HUES48 (cell line): ENCODE measurements at regions not wholly inside any gene's neighbourhood (a gene's known extent, or its start where the extent isn't known, plus 50 kb on each side); places are given as distances from the start of the nearest gene placed in this dataset.

ENCODE experiments used
- H3K27ac ChIP-seq: one replicate; pipeline ENCODE4 v1.7.0; 2013; ENCODE audit warnings: low read depth, low read length, inconsistent platforms
- H3K27me3 ChIP-seq: 2 replicates; pipeline ENCODE4 v1.6.1; 2013; ENCODE audit warnings: mild to moderate bottlenecking, low read length; ENCODE audit not compliant: control insufficient read depth, insufficient read depth
- H3K36me3 ChIP-seq: 2 replicates; pipeline ENCODE4 v1.6.1; 2013; ENCODE audit warnings: low read length; ENCODE audit not compliant: control insufficient read depth, insufficient read depth
- H3K4me1 ChIP-seq: 2 replicates; pipeline ENCODE4 v1.6.1; 2013; ENCODE audit warnings: mild to moderate bottlenecking, low read length; ENCODE audit not compliant: control insufficient read depth, insufficient read depth
- H3K4me3 ChIP-seq: 2 replicates; pipeline ENCODE4 v1.5.1; 2013; ENCODE audit warnings: mild to moderate bottlenecking, low read depth, low read length
- H3K9ac ChIP-seq: 2 replicates; pipeline ENCODE4 v1.6.1; 2013; ENCODE audit warnings: mild to moderate bottlenecking, low read depth, low read length, moderate library complexity
- H3K9me3 ChIP-seq: 2 replicates; pipeline ENCODE4 v1.6.1; 2013; ENCODE audit warnings: low read length; ENCODE audit not compliant: control insufficient read depth, insufficient read depth

DNA sequence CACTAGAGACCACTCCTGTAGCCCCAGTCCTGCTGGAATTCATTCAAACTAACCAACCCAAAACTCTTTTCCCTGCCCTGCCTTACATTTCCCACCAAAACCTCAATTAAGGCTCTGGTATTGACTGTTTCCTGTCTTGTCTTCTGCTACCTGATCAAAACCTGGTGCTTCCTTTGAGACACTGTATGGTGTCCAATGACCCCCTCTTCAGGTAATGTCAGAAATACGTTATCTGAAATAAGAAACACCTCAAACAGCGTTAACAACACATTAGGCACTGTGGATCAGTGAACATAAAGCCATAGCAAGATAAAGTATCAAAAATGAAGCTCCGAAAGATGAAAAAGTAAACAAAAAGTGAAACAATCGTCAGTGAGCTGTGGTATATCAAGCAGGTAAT is 343.2 kb upstream of the ZP4 start:
- Histone ChIP-seq H3K4me3 (no peak overlapping the region), H3K4me1 (no peaks in the 10 kb centered on the region), H3K36me3 (no peaks in the 10 kb centered on the region), H3K27me3 (no peaks in the 10 kb centered on the region), H3K9me3 (no peaks in the 10 kb centered on the region), H3K27ac (no peak overlapping the region), H3K9ac (no peak overlapping the region)

DNA sequence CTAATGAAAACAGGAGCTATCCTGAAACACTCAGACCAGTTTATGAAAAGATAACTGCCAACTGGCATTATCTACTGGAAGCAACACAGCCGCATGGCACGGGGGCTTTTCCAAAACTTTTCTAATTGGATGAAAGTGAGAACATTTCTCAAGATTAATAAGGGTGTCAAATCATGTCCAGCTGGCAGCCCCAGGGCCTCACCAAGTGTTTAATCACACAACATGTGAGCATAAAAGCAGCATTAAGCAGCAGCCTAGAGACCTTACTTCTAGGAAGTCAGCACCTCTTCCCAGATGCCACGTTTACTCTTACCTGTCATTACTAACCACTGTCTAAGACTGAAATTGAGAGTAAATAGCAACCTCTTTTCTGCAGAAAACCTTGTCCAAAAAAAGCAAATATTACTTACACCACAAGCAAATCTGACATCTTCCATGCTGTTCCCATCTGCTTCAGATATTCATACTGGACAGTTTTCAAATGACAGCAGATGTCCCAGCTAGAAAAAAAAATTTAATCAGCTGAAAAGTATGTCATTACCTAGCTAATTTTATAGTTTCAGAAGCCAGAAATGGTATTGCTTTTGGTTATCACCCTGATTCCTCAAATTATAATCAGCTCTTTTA is 341.5 kb upstream of the ZP4 start:
- H3K9ac ChIP-seq = no peak overlapping the region

DNA sequence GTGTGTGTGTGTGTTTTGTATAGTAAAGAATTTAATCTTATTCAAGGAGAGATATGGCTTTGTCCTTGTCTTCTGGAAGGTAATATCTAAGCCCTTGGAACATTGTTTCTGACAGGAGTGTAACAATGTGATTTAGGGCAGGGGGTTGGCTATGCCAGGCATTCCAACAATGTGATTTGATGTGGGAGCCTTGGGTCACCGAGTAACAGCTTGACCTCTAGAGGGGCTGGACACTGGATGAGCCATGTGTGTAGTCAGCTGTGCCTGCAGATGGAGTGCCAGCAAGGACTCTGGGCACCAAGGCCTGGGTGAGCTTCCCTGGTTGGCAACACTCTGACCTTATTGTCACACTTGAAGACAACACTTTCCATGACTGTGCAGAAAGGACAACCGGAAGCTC is 336.1 kb upstream of the ZP4 start:
- Histone ChIP-seq H3K4me3 (no peak overlapping the region), H3K9ac (no peak overlapping the region), H3K27ac (no peak overlapping the region), H3K36me3 (no peaks in the 10 kb centered on the region), H3K4me1 (peaks cover 6% of the 10 kb centered on the region; the same call in 1 of the 2 replicates), H3K27me3 (no peaks in the 10 kb centered on the region), H3K9me3 (peaks cover 12% of the 10 kb centered on the region)

More for the DNA sequence above, 341.5 kb upstream of the ZP4 start:
- Histone ChIP-seq H3K9me3 (no peaks in the 10 kb centered on the region), H3K27me3 (no peaks in the 10 kb centered on the region), H3K27ac (no peak overlapping the region), H3K4me3 (no peak overlapping the region), H3K4me1 (no peaks in the 10 kb centered on the region), H3K36me3 (no peaks in the 10 kb centered on the region)

DNA sequence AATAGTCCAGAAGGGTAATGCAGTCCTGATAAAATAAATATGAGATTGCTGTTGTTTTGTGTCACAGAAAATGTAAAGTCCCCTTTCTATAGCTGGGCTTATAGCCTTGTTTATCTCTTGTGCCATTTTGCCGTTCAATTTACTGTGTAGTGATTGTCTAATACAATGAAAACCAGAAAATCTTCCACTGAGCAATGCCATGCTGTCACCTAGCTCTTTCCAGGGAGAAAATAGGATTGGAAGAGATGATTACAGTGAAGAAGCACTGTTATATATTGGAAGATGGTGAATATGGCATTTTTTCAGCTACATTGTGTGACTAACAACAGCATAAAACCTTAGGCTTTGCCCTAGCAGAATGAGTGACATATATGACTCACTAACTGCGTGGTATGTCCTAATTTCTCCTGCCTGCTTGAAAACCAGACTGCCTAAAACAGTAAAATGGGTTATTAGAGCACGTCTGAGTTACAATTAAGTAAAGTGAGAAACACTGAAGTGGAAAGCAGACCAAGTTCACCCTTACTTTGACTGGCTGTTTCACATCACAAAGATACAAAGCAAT is 332.4 kb upstream of the ZP4 start:
- Histone ChIP-seq H3K9me3 (peaks cover 12% of the 10 kb centered on the region), H3K9ac (no peak overlapping the region), H3K4me1 (peaks cover 6% of the 10 kb centered on the region; the same call in 1 of the 2 replicates)

DNA sequence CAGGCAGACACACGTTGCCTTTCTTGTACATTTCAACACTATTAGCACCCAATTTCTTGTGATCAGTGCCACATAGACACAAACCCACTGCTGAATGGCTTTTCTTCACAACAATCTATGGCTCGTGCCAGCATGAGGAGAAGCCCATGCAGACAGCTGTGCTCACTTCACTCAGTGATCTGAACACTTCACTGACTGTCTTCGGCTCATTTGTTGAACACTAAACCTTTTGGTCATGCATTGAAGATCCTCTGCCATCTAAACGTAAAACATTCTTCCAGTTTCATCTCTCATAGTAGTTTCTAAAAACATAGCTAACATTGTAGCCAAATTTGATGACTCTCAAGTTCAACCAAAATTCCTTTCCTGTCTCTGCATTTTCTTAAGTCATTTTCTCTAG is 331.0 kb upstream of the ZP4 start:
- Histone ChIP-seq H3K4me3 (no peak overlapping the region), H3K9ac (no peak overlapping the region), H3K36me3 (no peaks in the 10 kb centered on the region), H3K27ac (no peak overlapping the region), H3K9me3 (peaks cover 12% of the 10 kb centered on the region), H3K4me1 (peaks cover 6% of the 10 kb centered on the region; the same call in 1 of the 2 replicates), H3K27me3 (no peaks in the 10 kb centered on the region)

More for the DNA sequence above, 332.4 kb upstream of the ZP4 start:
- no peak overlapping the region for H3K4me3 ChIP-seq
- H3K36me3 ChIP-seq = no peaks in the 10 kb centered on the region
- no peaks in the 10 kb centered on the region for H3K27me3 ChIP-seq
- H3K27ac ChIP-seq = no peak overlapping the region

DNA sequence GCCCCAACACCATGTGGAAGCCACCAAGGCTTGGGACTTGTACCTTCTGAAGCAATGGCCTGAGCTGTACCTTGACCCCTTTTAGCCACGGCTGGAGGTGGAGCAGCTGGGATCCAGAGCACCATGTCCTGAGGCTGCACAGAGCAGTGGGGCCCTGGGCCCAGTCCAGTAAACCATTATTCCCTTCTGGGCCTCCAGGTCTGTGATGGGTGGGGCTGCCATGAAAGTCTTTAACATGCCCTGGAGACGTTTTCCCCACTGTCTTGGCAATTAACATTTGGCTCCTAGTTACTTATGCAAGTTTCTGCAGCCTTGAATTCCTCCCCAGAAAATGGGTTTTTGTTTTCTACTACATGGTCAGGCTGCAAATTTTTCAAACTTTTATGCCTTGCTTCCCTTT is 323.7 kb upstream of the ZP4 start:
- H3K9me3 ChIP-seq = peaks cover 14% of the 10 kb centered on the region
- no peak overlapping the region for H3K4me3 ChIP-seq
- H3K27me3 ChIP-seq = no peaks in the 10 kb centered on the region
- H3K36me3 ChIP-seq = no peaks in the 10 kb centered on the region
- H3K9ac ChIP-seq = no peak overlapping the region
- H3K27ac ChIP-seq = no peak overlapping the region
- no peaks in the 10 kb centered on the region for H3K4me1 ChIP-seq

DNA sequence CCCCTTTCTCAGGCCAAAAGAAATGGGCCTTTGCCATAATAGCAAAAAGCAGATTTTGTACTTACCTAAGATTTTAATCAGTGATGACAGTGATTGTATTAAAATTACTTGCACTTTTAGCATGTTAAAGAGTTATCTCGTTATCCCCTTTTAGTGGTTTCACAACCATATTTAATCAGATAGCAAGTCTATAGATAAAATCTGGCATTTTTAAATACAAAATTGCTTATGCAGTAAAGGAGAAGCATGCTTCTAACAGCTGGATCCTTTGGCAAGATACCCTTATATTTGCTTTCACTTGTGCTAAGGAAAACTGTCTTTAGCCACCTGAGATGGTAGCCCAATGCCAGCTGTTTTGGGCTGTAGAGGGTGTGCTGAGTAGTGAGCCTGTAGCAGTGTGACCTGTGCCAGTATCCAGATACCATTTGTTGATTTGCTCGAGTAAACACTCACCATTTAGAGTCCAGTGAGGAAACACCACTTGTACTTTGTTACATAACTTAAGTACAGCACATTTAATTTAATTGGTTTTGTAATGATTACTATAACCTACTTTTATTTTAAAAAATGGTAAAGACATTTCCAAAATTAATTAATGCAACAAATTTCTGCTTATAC is 314.4 kb upstream of the ZP4 start:
- H3K36me3 ChIP-seq = no peaks in the 10 kb centered on the region
- H3K9ac ChIP-seq = no peak overlapping the region
- H3K9me3 ChIP-seq = no peaks in the 10 kb centered on the region
- no peak overlapping the region for H3K27ac ChIP-seq
- H3K27me3 ChIP-seq = no peaks in the 10 kb centered on the region
- no peak overlapping the region for H3K4me3 ChIP-seq
- no peaks in the 10 kb centered on the region for H3K4me1 ChIP-seq

DNA sequence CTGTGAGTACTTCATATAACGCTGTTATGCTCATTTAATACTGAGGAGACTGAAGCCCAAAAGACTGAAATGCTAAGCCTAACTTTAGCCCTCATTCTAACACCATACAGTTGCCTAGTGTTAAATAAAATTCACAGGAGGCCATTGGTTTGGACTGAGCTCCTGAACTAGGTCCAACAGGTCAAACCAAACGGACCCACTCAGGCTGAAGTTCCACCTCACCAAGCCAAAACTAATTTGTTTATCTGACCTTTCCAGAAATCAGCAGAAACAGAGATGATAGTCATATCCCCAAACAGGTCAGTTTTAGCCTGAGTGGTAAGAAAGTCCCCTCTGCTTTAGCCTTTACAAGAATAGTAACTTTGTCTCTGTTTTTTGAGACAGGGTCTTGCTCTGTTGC is 311.3 kb upstream of the ZP4 start:
- Histone ChIP-seq H3K27me3 (no peaks in the 10 kb centered on the region), H3K27ac (no peak overlapping the region), H3K9ac (no peak overlapping the region), H3K9me3 (no peaks in the 10 kb centered on the region), H3K4me3 (no peak overlapping the region), H3K4me1 (peaks cover 8% of the 10 kb centered on the region; the same call in 1 of the 2 replicates), H3K36me3 (no peaks in the 10 kb centered on the region)

DNA sequence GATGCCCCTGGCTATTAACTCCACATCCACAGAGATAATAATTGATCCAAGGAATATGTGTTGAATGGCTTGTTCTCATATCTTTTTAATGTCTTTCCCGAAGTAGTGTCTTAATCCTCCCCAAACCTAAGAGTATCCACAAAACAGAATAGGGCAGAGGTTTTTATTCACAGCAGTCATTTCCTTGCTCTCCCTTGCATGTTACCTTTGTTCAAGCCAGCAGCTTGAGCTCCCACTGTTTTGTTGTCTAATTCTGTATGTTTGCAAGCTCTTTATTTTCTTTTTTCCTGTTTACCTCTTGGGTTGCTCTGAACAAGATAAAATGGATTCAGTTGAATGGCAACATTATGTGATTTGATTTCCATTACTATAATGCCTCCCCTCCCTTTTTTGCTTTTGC is 308.6 kb upstream of the ZP4 start:
- Histone ChIP-seq H3K9ac (no peak overlapping the region), H3K4me1 (peaks cover 8% of the 10 kb centered on the region; the same call in 1 of the 2 replicates), H3K27me3 (no peaks in the 10 kb centered on the region), H3K4me3 (no peak overlapping the region), H3K27ac (peak overlapping the region; percentile 46), H3K9me3 (no peaks in the 10 kb centered on the region), H3K36me3 (no peaks in the 10 kb centered on the region)

DNA sequence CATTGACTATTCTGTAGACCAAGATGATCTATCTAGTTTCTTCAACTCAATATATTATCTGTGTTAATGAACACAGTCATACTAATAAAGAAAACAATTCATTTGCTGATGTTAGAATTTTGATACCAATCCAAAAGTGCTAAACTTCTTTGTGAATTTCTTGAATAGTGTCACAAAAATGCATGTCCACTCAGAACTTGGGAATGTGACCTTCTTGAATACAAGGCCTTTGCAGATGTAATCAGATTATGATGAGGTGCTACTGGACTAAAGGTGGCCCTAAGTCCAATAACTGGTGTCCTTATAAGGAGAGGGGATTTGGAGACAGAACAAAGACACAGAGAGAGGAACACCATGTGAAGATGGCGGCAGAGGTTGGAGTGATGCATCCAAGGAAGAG is 305.8 kb upstream of the ZP4 start:
- Histone ChIP-seq H3K9me3 (no peaks in the 10 kb centered on the region), H3K27me3 (no peaks in the 10 kb centered on the region), H3K27ac (no peak overlapping the region), H3K4me1 (peaks cover 8% of the 10 kb centered on the region; the same call in 1 of the 2 replicates), H3K4me3 (no peak overlapping the region), H3K36me3 (no peaks in the 10 kb centered on the region), H3K9ac (no peak overlapping the region)

DNA sequence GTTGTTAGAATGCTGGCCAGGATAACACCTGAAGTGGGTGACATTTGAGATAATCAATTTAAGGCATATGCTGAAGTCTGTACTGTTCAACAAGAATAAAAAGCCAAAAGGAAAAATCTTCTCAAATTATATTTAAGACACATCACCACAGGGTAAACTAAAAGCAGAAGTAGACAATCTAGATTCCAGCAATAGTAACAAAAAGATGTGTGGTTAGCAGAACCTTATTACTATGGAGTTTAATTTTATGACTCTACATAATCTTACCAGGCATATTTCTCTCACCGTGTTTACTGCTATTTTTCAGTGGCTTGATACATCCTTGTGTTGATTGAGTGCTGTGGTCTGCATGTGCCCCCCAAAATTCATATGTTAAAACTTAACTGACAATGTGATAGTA is 300.4 kb upstream of the ZP4 start:
- no peak overlapping the region for H3K9ac ChIP-seq
- H3K27me3 ChIP-seq = no peaks in the 10 kb centered on the region
- no peaks in the 10 kb centered on the region for H3K4me1 ChIP-seq
- no peak overlapping the region for H3K4me3 ChIP-seq
- H3K36me3 ChIP-seq = no peaks in the 10 kb centered on the region
- no peaks in the 10 kb centered on the region for H3K9me3 ChIP-seq
- no peak overlapping the region for H3K27ac ChIP-seq
